Daoy (cell line): ENCODE measurements at regions not wholly inside any gene's neighbourhood (a gene's known extent, or its start where the extent isn't known, plus 50 kb on each side); places are given as distances from the start of the nearest gene placed in this dataset.

Experiments
- DNase-seq: peaks from one replicate; pipeline ENCODE4 v3.0.0-alpha.2; 2015; ENCODE audit warnings: low read depth

- no peak for DNase-seq
Observed at GRCh38 chr12:82174383-82174782, 183.8 kb downstream of the CCDC59 start.

DNA sequence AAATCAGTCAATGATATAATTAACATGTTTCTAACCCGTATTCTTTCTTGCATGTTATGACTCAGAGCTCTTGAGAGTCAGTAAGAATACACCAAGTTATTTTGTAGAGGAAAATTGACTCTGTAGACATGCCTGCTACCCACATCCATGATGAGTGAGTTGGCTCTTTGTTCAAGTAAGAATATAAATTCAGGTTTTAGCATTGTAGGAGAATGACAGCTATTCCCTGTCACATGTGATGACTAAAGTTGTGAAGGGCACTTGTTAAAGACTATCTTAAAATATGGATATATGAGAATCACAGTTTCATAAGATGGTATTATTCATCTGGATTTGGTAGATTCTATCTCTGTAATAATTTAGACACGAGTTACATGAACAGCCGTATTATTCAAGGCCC is 209.1 kb downstream of the CCDC59 start:
- no peak for DNase-seq

GRCh38 chr12:82146740-82147139 is 211.4 kb downstream of the CCDC59 start:
- DNase-seq = no peak

DNA sequence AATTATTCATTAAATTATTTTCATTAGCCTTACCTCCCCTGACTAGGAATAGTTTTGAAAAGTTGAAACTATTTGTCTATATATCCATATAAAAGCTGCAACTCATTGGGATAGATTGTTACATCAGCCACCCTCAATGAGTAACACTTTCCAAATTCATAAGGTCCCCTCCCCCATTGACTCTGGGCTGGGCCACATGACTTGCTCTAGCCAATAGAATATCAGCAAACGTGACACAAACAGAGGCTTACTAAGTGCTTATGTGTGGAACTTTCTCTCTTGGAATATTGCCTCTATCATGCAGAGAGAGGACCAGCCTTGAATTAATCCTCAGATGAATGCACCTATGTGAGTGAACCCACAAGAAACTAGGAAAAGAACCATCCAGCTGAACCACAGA is 213.7 kb downstream of the CCDC59 start:
- no peak for DNase-seq

DNA sequence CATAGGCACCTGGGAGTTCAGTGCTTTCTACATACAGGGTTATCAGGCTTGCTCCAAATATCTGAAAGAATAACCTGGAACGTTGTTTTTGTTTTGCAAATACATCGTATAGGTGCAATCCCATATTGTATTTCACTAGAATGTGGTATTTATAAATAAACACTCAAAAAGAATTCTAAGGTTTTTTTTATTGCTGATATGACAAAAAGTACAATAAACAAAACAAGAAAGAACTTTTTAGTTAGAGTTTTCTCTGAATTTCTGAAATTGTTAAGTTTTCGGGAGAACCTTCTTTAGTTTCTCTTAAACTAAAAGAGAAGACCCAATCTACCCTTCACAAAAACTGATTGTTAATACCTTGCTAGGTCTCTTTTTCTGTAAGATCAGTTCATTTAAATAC is 225.8 kb downstream of the CCDC59 start:
- DNase-seq = no peak

- DNase-seq = no peak
Observed at GRCh38 chr12:82130762-82131161, 227.4 kb downstream of the CCDC59 start.

DNA sequence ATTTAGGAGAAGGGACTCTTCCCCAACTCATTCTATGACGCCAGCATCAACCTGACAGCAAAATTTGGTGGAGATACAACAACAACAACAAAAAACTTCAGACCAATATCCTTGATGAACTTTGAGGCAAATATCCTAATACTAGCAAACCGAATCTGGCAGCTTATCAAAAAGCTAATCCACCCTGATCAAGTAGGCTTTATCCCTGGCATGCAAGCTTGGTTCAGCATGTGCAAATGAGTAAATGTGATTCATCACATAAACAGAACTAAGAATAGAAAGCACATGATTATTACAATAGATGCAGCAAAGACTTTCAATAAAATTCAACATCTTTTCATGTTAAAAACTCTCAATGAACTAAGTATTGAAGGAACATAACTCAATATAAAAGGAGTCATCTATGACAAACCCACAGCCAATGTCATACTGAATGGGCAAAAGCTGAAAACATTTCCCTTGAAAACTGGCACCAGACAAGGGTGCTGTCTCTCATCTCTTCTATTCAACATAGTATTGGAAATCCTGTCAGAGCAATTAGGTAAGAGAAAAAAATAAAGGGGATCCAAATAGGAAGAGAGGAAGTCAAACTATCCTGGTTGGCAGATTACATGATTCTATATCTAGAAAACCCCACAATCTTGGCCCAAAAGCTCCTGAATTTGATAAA is 233.3 kb downstream of the CCDC59 start:
- DNase-seq = no peak

GRCh38 chr12:82121545-82121944 is 236.6 kb downstream of the CCDC59 start:
- no peak for DNase-seq

GRCh38 chr12:82120901-82121300 is 237.3 kb downstream of the CCDC59 start:
- DNase-seq = no peak

DNA sequence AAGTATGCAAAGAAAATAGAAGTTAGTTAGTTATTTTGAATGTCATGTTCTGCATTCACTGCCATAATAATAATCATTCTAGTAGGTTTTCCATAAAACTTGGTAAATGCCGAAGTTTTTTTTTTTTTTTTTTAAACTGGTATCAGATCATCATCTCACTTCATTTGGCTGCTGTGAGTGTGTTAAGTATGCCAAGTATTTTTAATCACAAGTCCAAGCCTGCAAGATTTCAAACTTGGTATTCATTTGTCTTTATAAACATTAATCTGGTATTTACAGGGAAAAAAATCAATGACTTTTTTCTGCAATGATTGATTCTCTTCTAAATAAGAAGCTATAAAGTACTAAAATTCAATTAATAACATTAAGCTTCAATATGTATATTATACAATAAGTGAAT is 248.9 kb downstream of the CCDC59 start:
- DNase-seq = no peak

DNA sequence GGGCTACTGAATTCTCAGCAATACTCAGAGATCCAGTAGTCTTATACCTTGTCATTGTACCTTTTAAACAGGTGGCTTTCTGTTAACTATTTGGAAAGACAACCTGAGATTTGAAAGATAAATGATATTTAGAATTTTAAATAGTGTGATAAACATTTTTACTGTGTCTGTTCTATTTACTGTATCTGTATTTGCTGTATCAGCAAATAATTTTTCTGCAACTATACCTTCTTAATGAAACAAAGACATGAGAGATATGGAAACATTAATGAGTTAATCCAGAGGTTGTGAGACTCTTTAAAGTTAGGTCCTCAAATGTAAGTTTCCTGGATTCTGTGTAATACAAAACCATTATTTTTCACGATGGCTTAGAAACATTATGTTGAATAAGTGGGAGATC is 249.6 kb downstream of the CCDC59 start:
- DNase-seq = no peak

GRCh38 chr12:82099216-82099615 is 259.0 kb downstream of the CCDC59 start:
- no peak for DNase-seq

GRCh38 chr12:82097877-82098276 is 260.3 kb downstream of the CCDC59 start:
- no peak for DNase-seq

- no peak for DNase-seq
Observed at GRCh38 chr12:82097438-82097837, 260.7 kb downstream of the CCDC59 start.

GRCh38 chr12:82090165-82090564 is 268.0 kb downstream of the CCDC59 start:
- no peak for DNase-seq

DNA sequence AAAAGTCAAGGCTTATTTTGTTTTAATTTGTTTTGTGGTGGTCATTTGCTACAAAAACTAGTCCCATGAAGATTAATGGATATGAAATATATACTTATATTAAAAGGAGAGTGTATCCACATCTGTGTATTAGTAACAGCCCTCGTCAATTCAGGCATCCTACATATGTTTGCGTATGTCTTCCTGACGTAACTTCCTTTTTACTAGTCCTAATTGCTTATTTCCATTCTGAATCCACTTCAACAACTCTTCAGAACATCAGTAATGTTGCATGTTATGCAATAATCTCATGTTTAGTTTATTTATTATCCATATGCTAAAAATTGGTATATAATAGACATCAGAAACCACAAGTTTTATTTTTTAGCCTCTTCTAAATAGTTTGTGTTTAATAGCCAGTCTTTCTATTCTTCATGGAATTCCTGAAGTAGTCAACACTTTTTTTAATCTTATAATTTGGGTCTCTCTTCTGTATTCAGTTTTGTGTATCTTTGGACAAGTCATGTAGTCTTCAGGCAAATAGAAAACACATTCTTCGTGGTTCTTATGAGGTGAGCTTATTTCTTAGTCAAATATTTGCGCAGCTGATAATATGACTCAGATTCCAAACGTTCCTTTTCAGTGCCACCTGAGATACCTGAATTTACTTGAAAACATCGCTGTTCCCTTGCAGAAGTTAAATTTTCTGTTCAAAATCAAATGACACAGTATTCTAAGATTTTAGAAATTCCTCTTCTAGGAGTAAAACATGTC is 268.6 kb downstream of the CCDC59 start:
- DNase-seq = no peak

DNA sequence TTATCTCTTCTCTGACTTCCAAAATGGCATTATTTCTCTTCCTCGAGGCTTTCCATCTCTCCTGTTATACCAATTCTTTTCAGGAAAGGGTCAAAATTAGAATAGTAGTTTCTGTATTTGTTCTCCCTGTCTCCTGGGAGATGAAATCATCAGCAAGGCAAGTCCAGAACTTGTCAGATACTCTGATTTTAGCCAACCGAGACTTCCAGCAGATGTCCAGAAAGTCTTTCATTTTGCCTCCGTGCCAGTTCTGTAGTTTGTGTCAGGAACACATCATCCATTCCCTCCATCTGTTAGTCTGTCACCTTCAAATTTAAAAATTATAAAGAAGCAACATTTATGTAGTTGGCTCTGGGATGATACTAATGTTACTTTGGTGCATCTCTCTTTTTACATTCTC is 275.7 kb downstream of the CCDC59 start:
- no peak for DNase-seq

- no peak for DNase-seq
Observed at GRCh38 chr12:82069931-82070514, 288.2 kb downstream of the CCDC59 start.

DNA sequence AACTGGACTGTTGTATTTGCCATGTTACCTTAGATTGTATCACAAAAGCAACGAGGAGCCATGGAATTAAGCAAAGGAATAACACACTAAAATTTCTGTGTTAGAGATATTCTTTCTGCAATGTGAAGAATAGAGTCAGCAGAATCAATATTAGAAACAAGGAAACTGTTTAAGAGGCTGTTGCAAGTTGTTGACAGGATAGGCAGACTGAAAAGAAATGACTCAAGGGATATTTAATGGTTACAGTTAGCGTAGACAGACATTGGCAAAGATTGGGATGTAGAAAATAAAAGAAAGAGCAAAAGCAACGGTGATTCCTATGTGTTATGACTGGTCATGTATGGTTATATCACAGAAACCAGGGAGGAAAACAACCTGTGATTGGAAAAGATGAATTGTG is 299.0 kb upstream of the PPFIA2 start:
- DNase-seq = no peak

DNA sequence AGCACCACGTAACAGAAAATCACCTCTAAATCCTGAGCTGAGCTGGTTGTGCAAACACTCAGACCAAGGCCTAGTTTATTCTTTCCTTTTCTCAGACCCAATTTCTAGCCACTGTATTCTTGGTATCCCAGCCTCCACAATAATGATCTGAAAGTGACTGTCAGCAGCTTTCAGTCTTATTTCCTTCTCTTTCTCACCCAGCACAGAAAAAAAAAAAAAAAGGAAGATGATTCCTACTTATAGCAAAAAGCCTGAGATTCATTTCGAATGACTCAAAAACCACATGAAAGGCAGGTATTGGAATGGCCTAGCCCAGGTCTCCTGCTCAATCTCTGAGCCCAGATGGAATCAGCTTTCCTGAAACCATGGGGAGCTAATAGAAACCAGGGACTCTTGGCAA is 298.6 kb upstream of the PPFIA2 start:
- DNase-seq = no peak

DNA sequence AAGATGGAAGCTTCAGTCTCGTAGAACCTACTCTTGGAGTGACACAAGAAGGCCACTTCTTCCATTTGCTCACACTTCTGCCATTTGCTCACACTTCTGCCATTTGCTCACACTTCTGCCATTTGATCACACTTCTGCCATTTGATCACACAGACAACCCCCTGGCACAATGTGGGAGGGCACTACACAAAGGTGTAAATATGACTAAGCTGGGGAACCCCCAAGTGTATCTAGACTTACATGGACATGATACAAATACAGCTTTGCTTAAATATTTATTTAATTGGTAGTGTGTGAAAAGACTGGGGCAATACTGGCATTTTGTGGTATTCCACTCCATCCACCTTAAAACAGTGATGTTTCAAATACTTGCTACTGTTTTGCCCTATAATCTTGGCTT is 296.2 kb upstream of the PPFIA2 start:
- DNase-seq = no peak

GRCh38 chr12:82054566-82054965 is 295.4 kb upstream of the PPFIA2 start:
- no peak for DNase-seq

DNA sequence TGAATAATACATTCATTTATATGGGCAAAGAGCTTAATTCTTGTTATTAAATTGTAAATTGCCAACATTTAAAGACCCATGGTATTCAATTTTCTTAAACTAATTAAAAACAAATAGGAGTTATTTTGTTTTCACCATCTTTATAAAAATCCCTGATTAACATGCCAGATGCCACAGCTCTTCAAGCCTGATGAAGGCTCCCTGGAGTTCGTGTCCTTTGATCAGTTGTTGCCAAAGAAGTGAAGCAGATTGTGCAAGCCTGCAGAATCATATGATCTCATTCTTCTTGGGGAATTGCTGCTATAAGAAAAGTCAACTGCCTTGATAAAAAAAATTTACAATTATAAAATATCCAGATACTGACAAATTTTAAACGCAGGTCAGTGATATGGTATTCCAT is 288.3 kb upstream of the PPFIA2 start:
- no peak for DNase-seq
